NCI-H446 (cell line): ENCODE measurements at regions not wholly inside any gene's neighbourhood (a gene's known extent, or its start where the extent isn't known, plus 50 kb on each side); places are given as distances from the start of the nearest gene placed in this dataset.

Experiments used
- DNase-seq, 2 experiments: peaks; one replicate each; lab custom pipeline; 2025; lab: John Stamatoyannopoulos, UW

- DNase-seq = no peak
Measured at GRCh38 chr6:114550316-114550715, 207.5 kb upstream of the HS3ST5 start.

- no peak for DNase-seq
Measured at GRCh38 chr6:114543696-114544095, 200.9 kb upstream of the HS3ST5 start.

GRCh38 chr6:114541794-114542193, 199.0 kb upstream of the HS3ST5 start:
- DNase-seq = no peak

GRCh38 chr6:114537977-114538376, 195.2 kb upstream of the HS3ST5 start:
- DNase-seq = no peak

GRCh38 chr6:114534813-114535212, 192.0 kb upstream of the HS3ST5 start:
- no peak for DNase-seq

- no peak for DNase-seq
Measured at GRCh38 chr6:114524081-114524480, 181.3 kb upstream of the HS3ST5 start.

- DNase-seq = no peak
Measured at GRCh38 chr6:114523508-114523907, 180.7 kb upstream of the HS3ST5 start.

GRCh38 chr6:114521926-114522325, 179.1 kb upstream of the HS3ST5 start:
- no peak for DNase-seq

GRCh38 chr6:114520976-114521375, 178.2 kb upstream of the HS3ST5 start:
- no peak for DNase-seq

GRCh38 chr6:114514170-114514569, 171.3 kb upstream of the HS3ST5 start:
- DNase-seq = no peak

GRCh38 chr6:114471450-114471849, 128.6 kb upstream of the HS3ST5 start:
- DNase-seq = no peak

- peak in 1 of 2 experiments; percentile 36 for DNase-seq
Measured at GRCh38 chr6:114467931-114468330, 125.1 kb upstream of the HS3ST5 start.

- DNase-seq = no peak
Measured at GRCh38 chr6:114465511-114465910, 122.7 kb upstream of the HS3ST5 start.

- DNase-seq = no peak
Measured at GRCh38 chr6:114453737-114454276, 111.0 kb upstream of the HS3ST5 start.

GRCh38 chr6:114452785-114453401, 110.1 kb upstream of the HS3ST5 start:
- DNase-seq = no peak

GRCh38 chr6:114450631-114451030, 107.8 kb upstream of the HS3ST5 start:
- no peak for DNase-seq

GRCh38 chr6:114449659-114450058, 106.8 kb upstream of the HS3ST5 start:
- DNase-seq = no peak

GRCh38 chr6:114446342-114446741, 103.5 kb upstream of the HS3ST5 start:
- DNase-seq = no peak

- no peak for DNase-seq
Measured at GRCh38 chr6:114445846-114446245, 103.0 kb upstream of the HS3ST5 start.

GRCh38 chr6:114439411-114439810, 96.6 kb upstream of the HS3ST5 start:
- no peak for DNase-seq

- DNase-seq = no peak
Measured at GRCh38 chr6:114437235-114437634, 94.4 kb upstream of the HS3ST5 start.

GRCh38 chr6:114436691-114437090, 93.9 kb upstream of the HS3ST5 start:
- DNase-seq = no peak

GRCh38 chr6:114435985-114436384, 93.2 kb upstream of the HS3ST5 start:
- no peak for DNase-seq

GRCh38 chr6:114432400-114432799, 89.6 kb upstream of the HS3ST5 start:
- peak; percentile 6 to 64 for DNase-seq
